Lower leg skin (tissue), 4 donors: ENCODE measurements at regions not wholly inside any gene's neighbourhood (a gene's known extent, or its start where the extent isn't known, plus 50 kb on each side); places are given as distances from the start of the nearest gene placed in this dataset.

Source experiments
- DNase-seq, 2 donors: peaks; one replicate each; pipeline ENCODE4 v3.0.0-alpha.2; 2019; ENCODE audit warnings: low spot score in 2 of 2
- H3K4me3 ChIP-seq: fragments of 200-600 bp; sonication (generic); 2 replicates; pipeline ENCODE4 v1.5.1; 2017; ENCODE audit warnings: mild to moderate bottlenecking, low read depth; ENCODE audit not compliant: poor library complexity, severe bottlenecking
- CTCF ChIP-seq, 3 donors: fragments of 450-650 bp; IDR thresholded peaks; one replicate each; pipeline ENCODE4 v1.5.1; 2016; ENCODE audit warnings: antibody characterized with exemption in 3 of 3, mild to moderate bottlenecking in 3 of 3, moderate library complexity in 2 of 3
- POLR2A ChIP-seq, 2 donors: fragments of 450-650 bp; IDR thresholded peaks; one replicate each; pipeline ENCODE4 v1.6.1; 2016 to 2017; ENCODE audit warnings: antibody characterized with exemption in 2 of 2, mild to moderate bottlenecking in 1 of 2, moderate library complexity in 1 of 2
- WGBS, 2 donors: methylation state at CpG; one replicate each; pipeline ENCODE4 v1.1.5; 2018; 5-methylcytosine and 5-hydroxymethylcytosine counted together
- intact Hi-C: fragments of 100-400 bp; cut with DNase I; formaldehyde crosslinking; loops from one replicate; pipeline ENCODE4 v1.15.0; 2023; ENCODE audit warnings: low total_unique reads

- peak; percentile 3 to 43 for DNase-seq
- H3K4me3 ChIP-seq, result no peak overlapping the region
- intact Hi-C loops, result no loop called here
- 74 to 75% methylated on average over 3 of the region's 3 CpGs for WGBS, 2 donors
- TF ChIP-seq POLR2A (IDR thresholded peaks at IDR 0.05), result no peak
- TF ChIP-seq CTCF (IDR thresholded peaks at IDR 0.05), result no peak
These were observed 173.8 kb upstream of the MVB12B start for GRCh38 chr9:126152622-126153362.

GRCh38 chr9:126153382-126153781, 173.2 kb upstream of the MVB12B start:
- 69 to 86% methylated on average over 6 of the region's 6 CpGs for WGBS, 2 donors
- TF ChIP-seq POLR2A (IDR thresholded peaks at IDR 0.05) (no peak), CTCF (IDR thresholded peaks at IDR 0.05) (no peak)
- H3K4me3 ChIP-seq, result no peak overlapping the region
- DNase-seq, result peak; percentile 1 to 31
- intact Hi-C loops, result no loop called here

- no peak overlapping the region for H3K4me3 ChIP-seq
- DNase-seq, result peak; percentile 7 to 49
- TF ChIP-seq CTCF (IDR thresholded peaks at IDR 0.05), result no peak
- 80 to 85% methylated on average over 9 to 10 of the region's 10 CpGs for WGBS, 2 donors
- intact Hi-C loops, result no loop called here
These were observed 172.3 kb upstream of the MVB12B start for GRCh38 chr9:126154182-126154827.

GRCh38 chr9:126154869-126155268, 171.8 kb upstream of the MVB12B start:
- peak in 1 of 2 donors; percentile 2 for DNase-seq
- TF ChIP-seq CTCF (IDR thresholded peaks at IDR 0.05), result no peak
- no peak for TF ChIP-seq POLR2A (IDR thresholded peaks at IDR 0.05)
- intact Hi-C loops, result no loop called here
- H3K4me3 ChIP-seq, result no peak overlapping the region
- WGBS, 2 donors, result 74 to 90% methylated on average over 5 of the region's 5 CpGs

- H3K4me3 ChIP-seq, result no peak overlapping the region
- DNase-seq, result peak; percentile 6 to 72
- TF ChIP-seq CTCF (IDR thresholded peaks at IDR 0.05) (no peak), POLR2A (IDR thresholded peaks at IDR 0.05) (no peak)
- WGBS, 2 donors, result 90 to 93% methylated on average over 18 of the region's 19 CpGs
- intact Hi-C loops, result no loop called here
These were observed 170.6 kb upstream of the MVB12B start for GRCh38 chr9:126155756-126156664.
